Keratinocyte (primary cell): ENCODE measurements at regions not wholly inside any gene's neighbourhood (a gene's known extent, or its start where the extent isn't known, plus 50 kb on each side); places are given as distances from the start of the nearest gene placed in this dataset.

Experiments
- DNase-seq: peaks from one replicate; pipeline ENCODE4 v3.0.0-alpha.2; 2011; ENCODE audit warnings: low read depth, missing footprints, low spot score
- FAIRE-seq: peaks from 2 replicates; lab custom pipeline; 2011; peaks lifted over from hg19 to GRCh38; lab: Jason Lieb, UNC
- H2AFZ ChIP-seq: 2 replicates; pipeline ENCODE4 v1.6.0; 2012; ENCODE audit warnings: low read length, control low read depth, inconsistent platforms; ENCODE audit not compliant: control insufficient read depth
- H3K27ac ChIP-seq: 2 replicates; pipeline ENCODE4 v1.5.1; 2011; ENCODE audit warnings: low read length; ENCODE audit not compliant: control insufficient read depth, insufficient read depth
- H3K27me3 ChIP-seq: 3 replicates; pipeline ENCODE4 v1.6.0; 2011; ENCODE audit warnings: low read length; ENCODE audit not compliant: control insufficient read depth, insufficient read depth; ENCODE audit errors: extremely low read depth
- H3K36me3 ChIP-seq, 2 experiments: 2 replicates in 1 of 2; 3 replicates in 1 of 2; pipeline ENCODE4 v1.5.1; 2011; ENCODE audit warnings: low read length in 2 of 2, mild to moderate bottlenecking in 1 of 2; ENCODE audit not compliant: control insufficient read depth in 2 of 2, insufficient read depth in 2 of 2; ENCODE audit errors: extremely low read depth in 1 of 2
- H3K4me1 ChIP-seq: 3 replicates; pipeline ENCODE4 v1.5.1; 2011; ENCODE audit warnings: low read length; ENCODE audit not compliant: control insufficient read depth, insufficient read depth; ENCODE audit errors: extremely low read depth
- H3K4me2 ChIP-seq: 3 replicates; pipeline ENCODE4 v1.6.0; 2011; ENCODE audit warnings: low read depth, low read length; ENCODE audit not compliant: control insufficient read depth, insufficient read depth; ENCODE audit errors: extremely low read depth
- H3K4me3 ChIP-seq, 3 experiments: fragments of 200-600 bp in 1 of 3; sonication (generic) in 1 of 3; 2 replicates in 2 of 3; 3 replicates in 1 of 3; pipeline ENCODE4 v1.5.1; 2011 to 2016; ENCODE audit warnings: low read length in 3 of 3, mild to moderate bottlenecking in 3 of 3, control low read depth in 2 of 3, inconsistent platforms in 1 of 3, low read depth in 1 of 3, mixed read lengths in 1 of 3, mixed run types in 1 of 3, moderate library complexity in 1 of 3; ENCODE audit not compliant: control insufficient read depth in 2 of 3, insufficient read depth in 2 of 3; ENCODE audit errors: extremely low read depth in 1 of 3
- H3K79me2 ChIP-seq: 2 replicates; pipeline ENCODE4 v1.6.0; 2012; ENCODE audit warnings: low read length; ENCODE audit not compliant: control insufficient read depth, insufficient read depth
- H3K9ac ChIP-seq: 3 replicates; pipeline ENCODE4 v1.6.0; 2011; ENCODE audit warnings: low read length; ENCODE audit not compliant: control insufficient read depth, insufficient read depth; ENCODE audit errors: extremely low read depth
- H3K9me1 ChIP-seq: 3 replicates; pipeline ENCODE4 v1.6.0; 2011; ENCODE audit warnings: low read length; ENCODE audit not compliant: control insufficient read depth, insufficient read depth; ENCODE audit errors: extremely low read depth
- H3K9me3 ChIP-seq: 2 replicates; pipeline ENCODE4 v1.5.1; 2012; ENCODE audit warnings: low read depth, low read length; ENCODE audit not compliant: control insufficient read depth
- H4K20me1 ChIP-seq: 3 replicates; pipeline ENCODE4 v1.6.0; 2011; ENCODE audit warnings: low read length; ENCODE audit not compliant: control insufficient read depth, insufficient read depth; ENCODE audit errors: extremely low read depth
- EZH2 ChIP-seq: IDR thresholded peaks from one replicate; pipeline ENCODE4 v1.6.1; 2012; ENCODE audit warnings: inconsistent platforms, mild to moderate bottlenecking, low read length, moderate library complexity
- dilution Hi-C: fragments of 300-500 bp; cut with MboI; formaldehyde crosslinking; loops from one replicate; pipeline ENCODE4 v1.7.0; 2020; ENCODE audit warnings: low sequenced_read_pairs; ENCODE audit not compliant: extremely low pct_ligation_motif_present
- TF ChIP-seq, protein P1 (sequence below), 3 experiments: IDR thresholded peaks in 1 of 3; conservative IDR thresholded peaks in 1 of 3; optimal IDR thresholded peaks in 1 of 3; 2 replicates in 2 of 3; 3 replicates in 1 of 3; pipeline versions ENCODE3 to v1.5.1; 2011; ENCODE audit warnings: low read length in 3 of 3, mild to moderate bottlenecking in 3 of 3, moderate library complexity in 2 of 3, control low read depth in 1 of 3, inconsistent platforms in 1 of 3; ENCODE audit not compliant: insufficient read depth in 2 of 3; ENCODE audit errors: extremely low read depth in 1 of 3

DNA sequence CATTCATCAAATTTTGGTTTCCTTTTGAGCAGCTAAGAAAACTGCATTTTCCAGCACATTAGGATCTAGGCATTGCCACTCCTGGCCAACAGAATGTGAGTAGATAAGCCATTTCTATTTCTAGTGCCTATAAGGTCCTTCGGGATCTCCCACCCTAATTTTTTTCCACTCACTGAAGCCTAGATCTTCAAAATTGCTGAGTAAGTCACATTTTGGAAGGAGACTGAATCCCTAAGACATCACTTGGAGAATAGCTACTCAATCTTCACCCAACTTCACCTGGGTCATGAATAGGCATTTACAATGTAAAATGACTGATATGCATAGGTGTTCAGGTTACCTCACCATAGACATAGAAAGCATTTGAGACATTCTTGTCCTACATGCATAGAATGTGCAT is 548.1 kb upstream of the GYPC start:
- H3K36me3 ChIP-seq = no peaks in the 10 kb centered on the region
- H3K9me1 ChIP-seq = no peaks in the 10 kb centered on the region
- H3K9ac ChIP-seq = no peak overlapping the region
- FAIRE-seq (no peak), DNase-seq (no peak)
- TF ChIP-seq, protein P1, sequence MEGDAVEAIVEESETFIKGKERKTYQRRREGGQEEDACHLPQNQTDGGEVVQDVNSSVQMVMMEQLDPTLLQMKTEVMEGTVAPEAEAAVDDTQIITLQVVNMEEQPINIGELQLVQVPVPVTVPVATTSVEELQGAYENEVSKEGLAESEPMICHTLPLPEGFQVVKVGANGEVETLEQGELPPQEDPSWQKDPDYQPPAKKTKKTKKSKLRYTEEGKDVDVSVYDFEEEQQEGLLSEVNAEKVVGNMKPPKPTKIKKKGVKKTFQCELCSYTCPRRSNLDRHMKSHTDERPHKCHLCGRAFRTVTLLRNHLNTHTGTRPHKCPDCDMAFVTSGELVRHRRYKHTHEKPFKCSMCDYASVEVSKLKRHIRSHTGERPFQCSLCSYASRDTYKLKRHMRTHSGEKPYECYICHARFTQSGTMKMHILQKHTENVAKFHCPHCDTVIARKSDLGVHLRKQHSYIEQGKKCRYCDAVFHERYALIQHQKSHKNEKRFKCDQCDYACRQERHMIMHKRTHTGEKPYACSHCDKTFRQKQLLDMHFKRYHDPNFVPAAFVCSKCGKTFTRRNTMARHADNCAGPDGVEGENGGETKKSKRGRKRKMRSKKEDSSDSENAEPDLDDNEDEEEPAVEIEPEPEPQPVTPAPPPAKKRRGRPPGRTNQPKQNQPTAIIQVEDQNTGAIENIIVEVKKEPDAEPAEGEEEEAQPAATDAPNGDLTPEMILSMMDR (optimal IDR thresholded peaks at IDR 0.05 in 1 of 3, IDR thresholded peaks at IDR 0.05 in 1 of 3, conservative IDR thresholded peaks at IDR 0.05 in 1 of 3; ENCODE audit: extremely low read depth in 1 of 3, insufficient read depth in 2 of 3, low read length in 3 of 3) = no peak
- TF ChIP-seq EZH2 = no peak
- no peaks in the 10 kb centered on the region for H3K79me2 ChIP-seq
- dilution Hi-C loops = no loop called here
- no peak overlapping the region for H3K4me2 ChIP-seq
- no peaks in the 10 kb centered on the region for H4K20me1 ChIP-seq
- no peak overlapping the region for H3K27ac ChIP-seq
- no peaks in the 10 kb centered on the region for H3K4me1 ChIP-seq
- H3K4me3 ChIP-seq = no peak overlapping the region
- H2AFZ ChIP-seq = no peak overlapping the region
- no peaks in the 10 kb centered on the region for H3K9me3 ChIP-seq
- no peaks in the 10 kb centered on the region for H3K27me3 ChIP-seq

DNA sequence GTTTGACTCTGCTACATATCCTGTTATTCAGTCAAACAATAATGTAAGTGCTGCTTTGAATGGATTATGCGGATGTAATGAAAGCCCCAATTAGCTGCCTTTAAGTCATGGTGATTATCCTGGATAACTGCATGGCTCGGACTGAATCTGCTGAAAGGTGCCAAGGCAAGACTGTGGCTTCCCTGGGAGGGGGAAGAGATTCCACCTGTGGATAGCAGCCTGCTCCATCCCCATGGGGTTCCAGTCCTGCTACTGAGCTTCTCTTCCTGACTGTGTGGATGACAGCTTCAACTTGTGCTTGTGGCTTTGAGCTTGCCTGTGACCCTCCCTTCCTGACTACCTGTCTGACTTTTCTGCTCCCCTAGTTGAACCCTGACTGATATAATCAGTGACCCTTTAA is 540.0 kb upstream of the GYPC start:
- H3K27me3 ChIP-seq = no peaks in the 10 kb centered on the region
- TF ChIP-seq, protein P1 (optimal IDR thresholded peaks at IDR 0.05 in 1 of 3, IDR thresholded peaks at IDR 0.05 in 1 of 3, conservative IDR thresholded peaks at IDR 0.05 in 1 of 3; ENCODE audit: extremely low read depth in 1 of 3, insufficient read depth in 2 of 3, low read length in 3 of 3) = no peak
- TF ChIP-seq EZH2 = no peak
- no peaks in the 10 kb centered on the region for H4K20me1 ChIP-seq
- H3K9me1 ChIP-seq = no peaks in the 10 kb centered on the region
- no peak overlapping the region for H3K9ac ChIP-seq
- DNase-seq = no peak
- no peak overlapping the region for H3K4me3 ChIP-seq
- H3K79me2 ChIP-seq = no peaks in the 10 kb centered on the region
- dilution Hi-C loops = no loop called here
- FAIRE-seq = no peak
- H2AFZ ChIP-seq = no peak overlapping the region
- H3K4me2 ChIP-seq = no peak overlapping the region
- no peaks in the 10 kb centered on the region for H3K36me3 ChIP-seq
- no peaks in the 10 kb centered on the region for H3K4me1 ChIP-seq
- no peaks in the 10 kb centered on the region for H3K9me3 ChIP-seq
- no peak overlapping the region for H3K27ac ChIP-seq
